GM12892 (cell line): ENCODE measurements at regions not wholly inside any gene's neighbourhood (a gene's known extent, or its start where the extent isn't known, plus 50 kb on each side); places are given as distances from the start of the nearest gene placed in this dataset.

Experiments used
- POLR2A ChIP-seq: IDR thresholded peaks from 2 replicates; pipeline ENCODE4 v1.6.1; 2011; ENCODE audit warnings: low read depth, low read length, control low read depth
- TAF1 ChIP-seq: IDR thresholded peaks from 2 replicates; pipeline ENCODE4 v1.6.1; 2011; ENCODE audit warnings: low read depth, mild to moderate bottlenecking, control low read depth, low read length, borderline replicate concordance

- TF ChIP-seq POLR2A: no peak
- TF ChIP-seq TAF1: no peak
Measured at GRCh38 chr22:35174401-35175038, 82.8 kb upstream of the HMGXB4 start.
